NCI-H1105 treated with DMSO at 0.1 percent for 48 hours (cell line): ENCODE measurements at regions not wholly inside any gene's neighbourhood (a gene's known extent, or its start where the extent isn't known, plus 50 kb on each side); places are given as distances from the start of the nearest gene placed in this dataset.
"Not testable (repeated sequence)": the region's sequence is repeated elsewhere in the genome, so short reads cannot be mapped to it uniquely, and the experiment has no call there.

ENCODE experiments used
- DNase-seq: peaks from one replicate; lab custom pipeline; 2025; lab: John Stamatoyannopoulos, UW

DNA sequence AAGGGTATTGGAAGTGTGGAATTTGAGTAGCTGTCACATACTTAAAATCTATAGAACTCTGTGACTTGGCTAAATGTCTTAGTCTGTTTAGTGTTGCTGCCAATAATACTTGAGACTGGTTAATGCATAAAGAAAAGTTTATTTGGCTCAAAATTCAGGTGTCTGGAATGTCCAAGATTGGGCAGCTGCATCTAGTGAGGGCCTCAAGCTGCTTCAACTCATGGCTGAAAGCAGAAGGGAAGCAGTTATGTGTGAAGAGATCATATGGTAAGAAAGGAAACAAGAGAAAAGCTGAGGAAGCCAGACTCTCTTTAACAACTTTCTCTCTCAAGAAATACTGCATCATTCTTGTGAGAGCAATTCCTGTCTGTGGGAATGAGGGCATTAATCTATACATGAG is 1043.3 kb upstream of the CDH6 start:
- DNase-seq, result no peak

DNA sequence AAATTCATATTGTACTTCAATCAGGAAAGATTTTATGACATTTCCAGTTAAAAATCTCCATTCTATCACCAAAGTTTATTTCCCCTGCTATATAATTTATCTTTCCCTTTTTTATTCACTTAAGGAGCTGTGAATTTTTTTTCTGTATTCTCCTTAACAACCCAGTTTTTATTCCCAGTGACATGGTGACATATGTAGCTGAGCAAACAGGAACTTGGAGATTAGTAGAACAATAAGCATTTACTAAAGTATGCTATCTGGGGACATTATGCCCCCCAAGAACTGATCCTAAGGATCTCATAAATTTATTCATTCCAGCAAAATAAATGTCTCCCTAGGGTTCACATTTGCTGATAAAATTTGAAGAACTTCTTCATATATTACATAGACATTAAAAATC is 1044.0 kb upstream of the CDH6 start:
- DNase-seq, result no peak

DNA sequence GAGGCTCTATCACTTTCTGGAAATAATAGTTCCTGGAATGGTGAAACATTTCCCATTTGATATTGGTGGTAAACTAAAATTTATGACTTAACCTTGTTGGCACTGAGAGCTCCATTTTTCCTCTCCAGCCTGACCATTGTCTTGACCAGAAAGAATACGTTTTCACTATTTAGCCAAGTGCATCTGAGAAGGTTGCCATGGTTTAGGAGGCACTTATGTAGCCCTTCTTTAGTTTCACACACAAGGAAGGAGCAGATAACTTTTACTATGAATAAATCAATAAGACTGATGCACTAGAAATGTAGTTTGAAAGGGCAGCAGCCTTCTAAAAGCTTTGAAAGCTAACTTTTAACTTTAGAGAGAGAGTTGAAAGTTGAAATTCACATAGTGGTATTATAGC is 1045.5 kb upstream of the CDH6 start:
- no peak for DNase-seq

DNA sequence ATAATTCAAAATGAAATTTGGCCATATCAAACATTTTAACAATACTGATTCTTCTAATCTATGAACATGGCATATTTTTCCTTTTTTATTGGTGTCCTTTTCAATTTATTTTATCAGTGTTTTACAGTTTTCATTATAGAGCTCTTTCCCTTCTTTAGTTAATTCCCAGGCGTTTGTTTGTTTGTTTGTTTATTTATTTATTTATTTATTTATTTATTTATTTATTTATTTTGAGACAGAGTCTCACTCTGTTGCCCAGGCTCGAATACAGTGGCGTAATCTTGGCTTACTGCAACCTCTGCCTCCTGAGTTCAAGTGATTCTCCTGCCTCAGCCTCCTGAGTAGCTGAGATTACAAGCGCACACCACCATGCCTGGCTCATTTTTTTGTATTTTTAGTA is 1049.4 kb upstream of the CDH6 start:
- not testable (repeated sequence) for DNase-seq

DNA sequence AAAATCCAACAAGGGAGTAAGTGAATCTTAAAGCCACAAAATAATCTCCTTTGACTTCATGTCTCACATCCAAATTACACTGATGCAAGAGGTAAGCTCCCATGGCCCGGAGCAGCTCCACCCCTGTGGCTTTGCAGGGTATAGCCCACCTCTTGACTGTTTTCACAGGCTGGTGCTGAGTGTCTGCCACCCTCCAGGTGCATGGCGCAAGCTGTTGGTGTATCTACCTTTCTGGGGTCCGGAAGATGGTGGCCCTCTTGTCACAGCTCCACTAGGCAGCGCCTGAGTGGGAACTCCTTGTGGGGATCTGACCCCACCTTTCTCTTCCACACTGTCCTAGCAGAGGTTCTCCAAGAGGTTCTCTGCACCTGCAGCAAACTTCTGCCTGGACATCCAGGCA is 1051.1 kb upstream of the CDH6 start:
- DNase-seq, result no peak

DNA sequence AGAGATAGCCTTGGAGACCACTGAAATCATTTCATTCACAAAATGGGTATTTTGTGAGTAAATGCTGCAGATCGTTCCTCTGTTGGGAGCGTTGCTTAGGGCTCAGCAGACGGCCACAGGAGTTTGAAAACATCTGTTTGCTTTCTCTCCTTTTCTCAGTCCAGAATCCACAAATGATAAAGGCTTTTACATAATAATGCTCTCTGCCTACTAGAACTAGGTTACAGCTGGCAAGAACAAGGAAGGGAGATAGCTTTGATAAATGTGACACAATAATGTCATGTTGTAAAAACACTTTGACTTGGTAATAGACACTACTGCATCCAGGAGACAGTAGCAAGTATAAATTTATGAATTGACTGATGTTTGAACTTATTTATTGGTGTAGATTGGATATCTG is 1072.4 kb upstream of the CDH6 start:
- DNase-seq, result no peak

DNA sequence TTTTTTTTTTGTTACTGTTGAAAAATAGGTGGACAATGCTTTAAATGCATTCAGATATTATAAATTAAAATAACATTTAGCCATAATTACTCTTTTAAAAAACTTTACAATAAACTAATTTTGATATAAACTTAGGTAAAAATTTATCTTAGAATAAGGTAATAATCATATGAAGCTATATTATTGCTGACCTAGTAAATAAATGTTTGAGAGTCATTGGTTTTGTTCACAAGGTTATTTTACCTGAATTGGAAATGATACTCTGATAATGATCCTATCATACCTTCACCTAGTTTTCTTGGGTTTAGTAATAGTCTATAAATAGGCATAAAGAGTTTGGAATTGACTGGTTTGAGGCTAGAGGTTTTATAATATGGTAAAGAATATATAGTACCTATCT is 1076.4 kb upstream of the CDH6 start:
- no peak for DNase-seq

DNA sequence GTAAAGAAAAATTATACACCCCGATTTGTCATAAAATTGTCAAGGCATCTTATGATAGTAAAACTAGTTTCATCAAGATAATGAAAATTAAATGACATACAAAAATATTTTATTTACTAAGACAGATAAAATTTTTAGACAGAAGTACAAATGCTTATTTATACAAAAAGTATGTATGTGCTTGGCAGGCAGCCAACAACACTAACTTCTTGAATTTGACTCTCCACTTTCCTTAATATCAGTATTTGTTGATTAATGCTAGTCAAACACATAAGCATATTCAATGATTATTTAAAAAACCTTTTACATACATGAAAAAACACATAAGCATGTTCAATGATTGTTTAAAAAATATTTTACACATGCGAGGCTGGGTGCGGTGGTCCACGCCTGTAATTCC is 1079.9 kb upstream of the CDH6 start:
- no peak for DNase-seq

DNA sequence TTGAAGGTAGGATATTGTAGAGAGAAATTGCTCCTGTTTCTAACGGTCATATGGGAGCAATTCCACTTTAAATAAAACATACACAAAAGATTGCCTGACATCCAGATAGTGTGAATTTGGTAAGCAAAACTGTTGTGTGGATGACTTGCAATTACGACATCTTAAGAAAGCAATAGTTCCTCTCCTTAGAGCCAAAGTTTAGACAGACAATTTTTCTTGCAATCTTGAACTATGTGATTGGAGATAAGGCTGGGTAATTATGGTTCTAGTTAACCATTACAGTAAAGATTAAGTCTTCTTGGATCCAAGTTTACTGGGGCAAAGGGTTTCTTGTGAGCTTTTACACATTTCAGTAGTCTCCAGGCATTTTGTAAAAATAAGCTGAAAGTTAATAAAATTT is 1080.6 kb upstream of the CDH6 start:
- DNase-seq, result no peak

DNA sequence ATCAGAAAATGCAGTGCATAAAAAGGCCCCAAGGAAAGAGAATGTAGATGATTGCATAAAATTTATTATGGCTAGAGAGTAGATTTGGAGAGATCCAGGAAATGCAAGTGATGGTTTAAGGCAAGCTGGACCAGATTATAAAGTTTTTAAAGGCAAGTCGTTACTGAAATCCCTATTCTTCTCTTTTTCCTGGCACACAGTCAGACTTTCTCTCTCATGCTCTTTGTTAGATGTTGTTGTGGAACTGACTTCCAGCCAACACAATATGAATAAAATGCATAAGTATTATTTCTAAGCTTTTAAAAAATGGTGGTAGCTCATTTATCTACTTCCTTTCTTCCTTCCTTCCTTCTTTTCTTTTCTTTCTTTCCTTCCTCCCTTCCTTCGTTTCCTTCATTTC is 1085.4 kb upstream of the CDH6 start:
- DNase-seq, result no peak

DNA sequence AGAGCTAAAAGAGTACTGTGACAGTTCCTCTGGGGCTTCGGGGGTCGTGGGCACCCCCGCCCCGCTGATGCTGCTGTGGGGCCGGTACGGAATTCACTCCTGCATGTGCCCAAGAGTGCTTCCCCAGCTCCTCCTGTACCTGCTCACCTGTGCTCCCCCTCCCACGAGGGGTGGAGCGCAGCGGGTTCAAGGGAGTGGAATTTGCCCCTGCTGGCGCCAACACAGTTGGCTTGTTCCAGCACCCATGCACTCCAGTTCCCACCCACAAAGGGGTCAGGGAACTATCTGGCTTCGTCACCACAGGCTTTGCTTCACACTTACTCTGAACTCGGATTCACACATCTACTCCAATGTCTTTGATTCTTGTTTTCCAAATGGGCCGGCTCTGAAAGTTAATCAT is 1086.9 kb upstream of the CDH6 start:
- DNase-seq, result no peak

DNA sequence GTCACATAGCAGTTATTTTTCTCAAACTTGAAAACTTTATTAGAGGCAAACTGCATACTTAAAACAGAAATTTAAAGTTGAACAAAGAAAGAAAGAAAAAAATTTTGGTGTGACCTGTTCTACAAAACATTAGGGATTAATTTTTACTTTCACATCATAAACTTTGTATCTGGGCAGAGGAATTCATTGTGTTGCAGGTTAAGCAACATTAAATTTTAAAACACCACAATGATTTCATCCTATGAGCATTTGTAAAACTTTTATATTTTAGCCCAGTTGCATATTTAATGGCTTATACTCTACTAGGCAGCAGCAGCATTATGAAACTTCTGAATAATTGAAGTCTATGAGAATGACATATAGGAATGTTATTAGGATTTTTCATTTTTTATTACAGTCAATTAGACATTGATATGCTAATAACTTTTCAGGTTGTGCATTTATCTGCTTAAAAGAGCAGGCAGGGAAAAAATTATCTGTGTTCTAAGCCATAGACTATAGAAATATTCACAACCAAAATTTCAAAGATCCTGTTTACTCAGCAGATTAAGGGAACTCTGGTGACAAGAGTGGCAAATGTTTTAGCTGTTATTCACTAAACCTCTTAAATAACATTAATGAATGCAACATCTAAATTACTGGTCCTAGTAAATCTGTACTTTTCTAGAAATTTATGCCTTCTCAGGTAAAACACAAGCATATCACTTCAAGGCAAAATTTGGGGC is 1088.5 kb upstream of the CDH6 start:
- DNase-seq, result no peak

DNA sequence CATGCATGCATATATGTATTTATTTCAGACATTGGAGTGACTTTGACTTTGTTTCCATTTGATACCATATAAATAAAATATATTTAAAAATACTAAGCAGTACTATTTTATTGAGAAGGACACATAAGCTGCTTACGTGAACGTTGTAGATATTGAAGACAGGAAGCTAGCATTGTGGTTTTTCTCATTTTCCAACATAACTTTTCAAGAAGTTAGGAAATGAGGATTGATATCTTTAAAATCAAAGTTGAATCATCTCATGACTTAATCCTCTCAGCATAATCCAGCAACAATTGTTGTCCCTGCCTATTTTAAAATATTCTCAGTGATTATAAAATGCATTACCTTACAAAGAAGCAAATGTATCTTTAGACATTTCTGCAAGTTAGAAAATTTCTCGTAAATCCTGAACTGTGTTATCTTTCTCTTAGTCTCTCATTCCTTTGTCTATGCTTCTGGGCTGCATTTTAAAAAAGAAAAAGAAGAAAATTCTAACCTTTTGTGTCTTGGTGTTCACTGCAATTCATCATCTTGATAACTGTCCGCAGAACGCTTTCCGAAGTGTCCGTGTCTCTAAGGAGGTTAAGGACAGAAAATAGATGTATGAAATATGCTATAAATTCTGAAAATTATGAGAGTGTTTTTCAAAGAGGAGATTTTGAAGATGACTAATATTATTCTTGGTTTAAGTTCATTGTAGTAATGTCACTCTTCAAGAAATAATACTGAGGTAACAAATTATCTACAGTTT is 1089.9 kb upstream of the CDH6 start:
- DNase-seq, result no peak

DNA sequence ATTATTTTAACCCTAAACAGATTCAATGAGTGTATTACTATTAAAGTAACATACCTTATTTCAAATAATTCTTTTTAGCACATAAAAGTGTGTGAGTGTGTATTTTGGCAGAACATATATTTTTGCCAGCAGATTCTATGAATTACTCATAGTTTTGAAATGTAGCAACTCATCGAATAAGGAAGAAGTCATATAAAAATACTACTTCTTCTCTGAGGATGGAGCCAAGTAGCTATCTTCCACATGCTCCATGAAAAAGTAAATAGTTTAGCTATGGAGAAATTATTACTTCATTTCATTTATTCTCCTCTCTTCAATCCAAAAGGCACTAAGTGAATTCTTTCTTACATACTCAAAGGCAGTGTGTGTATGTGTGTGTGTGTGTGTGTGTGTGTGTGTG is 1090.4 kb upstream of the CDH6 start:
- DNase-seq, result no peak

DNA sequence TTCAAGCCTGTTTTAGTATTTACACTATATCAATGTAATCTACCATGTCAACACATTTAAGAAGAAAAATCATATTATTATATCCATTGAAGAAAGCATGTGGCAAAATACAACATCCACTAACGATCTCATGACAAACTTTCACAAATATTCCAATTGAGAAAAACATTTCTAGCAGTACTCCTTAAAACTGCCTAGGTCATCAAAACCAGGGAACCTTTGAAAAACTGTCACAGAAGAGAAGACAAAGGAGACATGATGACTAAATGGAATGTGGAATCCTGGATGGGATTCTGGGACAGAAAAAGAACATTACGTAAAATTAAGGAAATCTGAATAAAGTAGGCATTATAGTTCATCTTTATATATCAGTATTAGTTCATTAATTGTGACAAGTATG is 1091.3 kb upstream of the CDH6 start:
- DNase-seq, result no peak

DNA sequence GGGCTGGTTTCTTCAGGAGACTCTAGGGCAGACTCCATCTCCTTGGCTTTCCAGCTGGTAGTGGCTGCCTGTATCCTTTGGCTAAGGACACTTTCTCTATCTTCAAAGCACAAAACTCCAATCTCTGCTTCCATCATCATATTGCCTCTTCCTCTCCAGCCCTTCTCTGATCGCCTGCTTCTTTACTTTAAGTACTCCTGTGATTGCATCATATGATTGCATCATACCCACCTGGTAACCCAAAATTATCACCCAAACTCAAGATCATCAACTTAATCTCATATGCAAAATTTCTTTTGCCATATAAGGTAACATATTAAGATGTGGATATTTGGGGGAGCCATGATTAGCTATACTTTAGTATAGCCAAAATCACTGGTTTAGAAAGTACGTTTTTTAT is 1092.6 kb upstream of the CDH6 start:
- DNase-seq, result no peak

DNA sequence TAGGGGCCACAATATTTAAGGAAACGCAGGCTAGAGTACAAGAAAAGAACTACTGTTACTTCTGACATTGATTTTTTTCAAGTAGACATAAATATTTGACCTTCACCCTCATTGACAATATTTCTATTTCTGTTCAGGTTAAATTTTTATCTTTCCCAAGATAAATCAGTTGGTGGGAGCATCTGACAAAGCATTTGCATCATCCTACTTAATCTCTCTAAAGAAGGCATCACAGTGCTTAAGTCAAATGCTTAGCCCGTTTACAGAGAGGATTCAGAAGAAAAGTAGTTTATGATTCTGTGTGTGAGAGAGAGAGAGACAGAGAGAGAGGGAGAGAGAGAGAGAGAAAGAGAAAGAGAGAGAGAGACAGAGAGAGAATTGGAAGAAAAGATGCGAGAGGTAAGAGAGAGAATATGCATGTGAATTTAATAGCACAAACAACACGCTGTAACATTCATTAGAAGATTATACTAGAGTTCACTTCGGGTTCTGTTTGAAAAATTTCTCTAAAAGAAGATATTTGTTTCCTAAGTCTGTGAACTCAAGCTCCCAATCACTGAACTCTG is 1093.3 kb upstream of the CDH6 start:
- DNase-seq, result no peak

DNA sequence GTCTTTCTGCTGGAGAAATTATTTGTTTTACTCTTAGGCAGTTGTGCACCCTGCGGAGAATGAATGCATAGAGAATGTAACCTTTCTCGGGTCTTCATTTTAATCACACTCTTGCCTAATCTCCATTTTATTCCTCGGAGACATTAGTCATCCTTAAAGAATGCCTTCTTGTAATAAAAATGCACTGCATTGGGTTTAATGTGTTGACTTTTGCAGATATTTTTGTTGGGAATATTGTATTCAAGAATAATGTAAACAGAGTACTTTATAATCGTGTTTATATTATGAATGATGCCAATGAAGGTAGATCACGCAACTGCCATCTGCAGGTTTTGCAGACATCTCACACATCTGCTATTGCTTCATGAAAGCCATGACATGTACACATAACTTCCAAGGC is 1093.9 kb upstream of the CDH6 start:
- no peak for DNase-seq

DNA sequence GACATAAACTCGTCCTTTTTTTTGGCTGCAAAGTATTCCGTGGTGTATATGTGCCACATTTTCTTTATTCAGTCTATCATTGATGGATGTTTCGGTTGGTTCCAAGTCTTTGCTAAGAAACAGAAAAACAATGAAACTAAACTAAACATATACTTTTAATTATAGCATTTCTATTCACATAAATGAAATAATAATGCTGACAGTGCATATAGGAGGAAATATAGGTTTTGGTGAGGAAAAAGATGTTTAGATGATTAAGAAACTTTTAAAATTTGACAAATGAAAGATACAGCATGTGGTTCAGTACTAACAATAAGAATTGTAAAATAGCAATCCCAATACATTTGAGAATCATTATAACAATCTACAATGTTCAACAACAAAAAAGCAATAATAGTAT is 1094.5 kb upstream of the CDH6 start:
- DNase-seq, result no peak

DNA sequence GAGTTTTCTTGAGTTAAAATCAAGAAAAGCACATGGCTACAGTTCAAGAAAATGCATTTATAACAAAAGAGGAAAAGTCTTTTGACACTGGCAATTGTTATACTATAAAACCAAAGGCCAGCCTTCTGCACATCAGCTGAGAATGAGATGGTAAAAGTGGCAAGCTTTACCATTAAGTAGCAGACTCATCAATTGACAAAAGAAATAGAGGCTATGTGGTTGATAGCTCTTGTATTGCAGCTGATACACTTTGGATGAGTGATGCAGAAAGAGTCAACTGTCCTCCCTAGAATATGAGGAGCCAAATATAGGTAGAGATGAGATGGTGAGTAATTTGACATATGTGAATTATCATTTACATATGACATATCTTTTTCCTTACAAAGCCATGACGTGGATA is 1100.9 kb upstream of the CDH6 start:
- no peak for DNase-seq

DNA sequence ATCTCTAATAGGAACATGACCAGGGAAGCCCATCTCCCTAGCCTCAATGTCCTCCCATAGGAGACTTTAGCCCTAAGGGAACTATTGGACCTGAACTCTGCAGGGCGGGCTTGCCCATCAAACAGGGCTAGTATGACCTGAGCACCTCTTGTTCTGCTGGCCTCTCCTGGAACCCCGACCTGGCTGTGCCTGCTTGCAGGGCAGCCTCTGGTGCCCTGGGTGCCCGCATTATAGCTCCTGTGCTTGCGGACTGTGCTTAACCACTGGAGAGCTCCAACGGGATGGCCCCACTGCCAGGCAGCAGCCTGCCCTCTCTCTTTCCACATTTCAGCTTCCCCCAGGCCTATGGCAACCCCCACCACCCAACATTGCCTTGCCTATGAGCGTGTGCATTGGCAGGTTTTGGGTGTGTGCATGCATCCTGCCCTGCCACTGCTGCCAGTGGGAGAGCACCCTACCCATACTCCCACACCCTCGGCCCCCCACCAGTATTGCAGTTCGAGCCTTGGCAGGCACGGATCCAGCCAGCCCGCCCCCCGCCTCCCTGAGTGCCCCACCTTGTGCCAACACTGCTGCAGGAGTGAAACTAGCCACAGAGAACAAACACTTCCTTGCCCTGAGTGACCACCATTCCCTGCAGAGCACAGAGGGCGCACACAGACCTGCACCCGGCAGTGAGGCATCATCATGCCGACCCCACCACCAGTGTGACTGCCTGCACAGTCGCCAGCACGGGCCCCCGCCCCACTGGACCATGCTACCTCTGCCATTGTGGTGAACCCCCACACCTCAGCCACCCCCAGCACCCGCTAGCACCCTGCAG is 1123.8 kb upstream of the CDH6 start:
- no peak for DNase-seq

DNA sequence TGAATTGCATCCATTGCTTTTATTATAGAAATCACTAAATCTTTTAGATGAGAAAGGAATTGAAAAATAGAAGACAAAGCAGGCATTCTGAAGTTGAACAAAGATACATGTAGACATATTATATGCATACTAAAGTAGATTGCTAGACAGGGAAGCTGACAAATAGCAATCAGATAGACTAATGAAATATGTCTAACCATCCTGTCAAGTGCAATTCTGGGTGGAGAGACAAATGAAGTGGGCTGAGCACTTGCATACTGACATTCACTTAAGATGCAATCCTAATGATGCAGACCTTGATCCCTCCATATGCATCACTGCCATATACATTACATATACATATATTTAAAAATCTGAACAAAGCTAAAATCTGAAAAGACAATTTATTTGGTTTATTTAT is 1130.0 kb upstream of the CDH6 start:
- DNase-seq, result no peak

DNA sequence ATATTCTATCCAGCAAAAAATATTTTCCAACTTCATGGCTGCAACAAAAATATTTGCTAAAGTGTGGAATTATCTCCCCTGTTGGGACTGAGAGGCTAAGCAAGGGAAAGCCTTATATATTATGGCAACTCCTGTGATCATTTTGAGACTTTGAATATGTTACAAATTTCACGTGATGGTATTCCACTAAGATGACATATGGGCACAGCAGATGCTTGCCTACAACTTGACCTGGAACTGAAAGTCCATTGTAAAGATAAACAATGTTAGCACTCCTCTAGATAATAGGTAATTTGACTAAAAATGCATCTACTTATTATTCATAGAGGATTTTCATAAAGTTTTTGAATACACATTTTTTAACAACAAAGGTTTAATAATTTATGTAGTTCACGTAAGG is 1141.5 kb upstream of the CDH6 start:
- no peak for DNase-seq
